ENCODE measurements at regions not wholly inside any gene's neighbourhood (a gene's known extent, or its start where the extent isn't known, plus 50 kb on each side); places are given as distances from the start of the nearest gene placed in this dataset.

DNA sequence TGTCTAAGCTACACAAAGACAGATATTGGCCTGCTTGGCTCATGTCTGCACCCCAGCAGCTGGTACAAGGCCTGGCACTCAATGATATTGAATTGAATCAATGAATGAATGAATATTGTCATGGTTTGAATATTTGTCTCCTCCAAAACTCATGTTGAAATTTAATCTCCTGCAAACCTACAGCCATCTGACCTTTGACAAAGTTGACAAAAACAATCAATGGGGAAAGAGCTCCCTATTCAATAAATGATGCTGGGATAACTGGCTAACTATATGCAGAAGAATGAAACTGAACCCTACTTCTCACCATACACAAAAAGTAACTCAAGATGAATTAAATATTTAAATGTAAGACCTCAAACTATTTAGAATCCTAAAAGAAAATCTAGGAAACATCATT is 144.7 kb downstream of the CYP26A1 start:
- DNase-seq (ENCODE audit: low spot score) = no peak
- Mint-ChIP-seq H3K4me1 (ENCODE audit: unreplicated experiment) (peaks cover 3% of the 10 kb centered on the region), H3K36me3 (ENCODE audit: low read depth, unreplicated experiment) (no peaks in the 10 kb centered on the region), H3K9me3 (ENCODE audit: unreplicated experiment) (no peaks in the 10 kb centered on the region), H3K27ac (ENCODE audit: unreplicated experiment) (no peak overlapping the region), H3K27me3 (ENCODE audit: unreplicated experiment) (no peaks in the 10 kb centered on the region), H3K4me3 (ENCODE audit: unreplicated experiment) (no peak overlapping the region)
- TF ChIP-seq CTCF (IDR thresholded peaks at IDR 0.05; ENCODE audit: unreplicated experiment) = no peak

DNA sequence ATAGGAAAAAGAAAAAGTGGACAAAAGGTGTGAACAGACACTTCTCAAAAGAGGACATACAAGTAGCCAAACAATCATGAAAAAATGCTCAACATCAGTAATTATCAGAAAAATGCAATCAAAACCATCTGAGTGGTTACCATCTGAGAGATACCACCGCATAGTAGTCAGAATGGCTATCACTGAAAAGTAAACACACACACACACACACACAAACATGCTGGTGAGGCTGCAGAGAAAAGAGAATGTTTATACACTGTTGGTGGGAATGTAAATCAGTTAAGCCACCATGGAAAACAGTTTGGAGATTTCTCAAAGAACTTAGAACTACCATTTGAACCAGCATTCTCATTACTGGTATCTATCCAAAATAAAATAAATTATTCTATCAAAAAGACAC is 145.7 kb downstream of the CYP26A1 start:
- Mint-ChIP-seq H3K9me3 (ENCODE audit: unreplicated experiment) (no peaks in the 10 kb centered on the region), H3K36me3 (ENCODE audit: low read depth, unreplicated experiment) (no peaks in the 10 kb centered on the region), H3K4me3 (ENCODE audit: unreplicated experiment) (no peak overlapping the region), H3K4me1 (ENCODE audit: unreplicated experiment) (peaks cover 3% of the 10 kb centered on the region), H3K27me3 (ENCODE audit: unreplicated experiment) (no peaks in the 10 kb centered on the region), H3K27ac (ENCODE audit: unreplicated experiment) (no peak overlapping the region)
- DNase-seq (ENCODE audit: low spot score) = no peak
- TF ChIP-seq CTCF (IDR thresholded peaks at IDR 0.05; ENCODE audit: unreplicated experiment) = no peak

- H3K4me1 Mint-ChIP-seq (ENCODE audit: unreplicated experiment) = no peaks in the 10 kb centered on the region
- no peaks in the 10 kb centered on the region for H3K9me3 Mint-ChIP-seq (ENCODE audit: unreplicated experiment)
- no peak for TF ChIP-seq CTCF (IDR thresholded peaks at IDR 0.05; ENCODE audit: unreplicated experiment)
- no peaks in the 10 kb centered on the region for H3K27me3 Mint-ChIP-seq (ENCODE audit: unreplicated experiment)
- no peaks in the 10 kb centered on the region for H3K36me3 Mint-ChIP-seq (ENCODE audit: low read depth, unreplicated experiment)
- DNase-seq (ENCODE audit: low spot score) = no peak
- no peak overlapping the region for H3K27ac Mint-ChIP-seq (ENCODE audit: unreplicated experiment)
- H3K4me3 Mint-ChIP-seq (ENCODE audit: unreplicated experiment) = no peak overlapping the region
Measured at GRCh38 chr10:93220296-93221170, 146.8 kb downstream of the CYP26A1 start.

DNA sequence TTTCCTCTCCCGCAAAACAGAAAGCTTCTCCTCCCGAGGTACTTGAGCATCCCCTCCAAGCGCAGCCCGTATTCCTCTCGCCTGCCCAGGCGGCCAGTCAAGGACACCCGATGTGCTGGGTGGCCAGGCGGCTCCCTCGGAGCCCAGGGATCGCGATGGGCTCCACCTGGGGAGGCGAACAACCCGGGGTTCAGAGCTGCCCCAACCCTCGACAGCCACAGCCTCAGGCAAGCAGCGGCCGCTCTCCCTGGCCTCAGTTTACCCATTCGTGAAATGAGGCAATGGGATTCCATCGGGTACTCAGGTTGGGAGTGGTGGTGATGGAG is 147.4 kb downstream of the CYP26A1 start:
- Mint-ChIP-seq H3K27me3 (ENCODE audit: unreplicated experiment) (no peaks in the 10 kb centered on the region), H3K36me3 (ENCODE audit: low read depth, unreplicated experiment) (no peaks in the 10 kb centered on the region), H3K27ac (ENCODE audit: unreplicated experiment) (no peak overlapping the region), H3K9me3 (ENCODE audit: unreplicated experiment) (no peaks in the 10 kb centered on the region), H3K4me3 (ENCODE audit: unreplicated experiment) (no peak overlapping the region), H3K4me1 (ENCODE audit: unreplicated experiment) (no peaks in the 10 kb centered on the region)
- no peak for TF ChIP-seq CTCF (IDR thresholded peaks at IDR 0.05; ENCODE audit: unreplicated experiment)
- no peak for DNase-seq (ENCODE audit: low spot score)

- no peak for TF ChIP-seq CTCF (IDR thresholded peaks at IDR 0.05; ENCODE audit: unreplicated experiment)
Measured at GRCh38 chr10:93221521-93221920, 147.8 kb downstream of the CYP26A1 start.

More at GRCh38 chr10:93221521-93221920, 147.8 kb downstream of the CYP26A1 start:
- no peak overlapping the region for H3K27ac Mint-ChIP-seq (ENCODE audit: unreplicated experiment)
- no peaks in the 10 kb centered on the region for H3K4me1 Mint-ChIP-seq (ENCODE audit: unreplicated experiment)
- H3K27me3 Mint-ChIP-seq (ENCODE audit: unreplicated experiment) = no peaks in the 10 kb centered on the region
- DNase-seq (ENCODE audit: low spot score) = no peak
- H3K4me3 Mint-ChIP-seq (ENCODE audit: unreplicated experiment) = no peak overlapping the region
- no peaks in the 10 kb centered on the region for H3K36me3 Mint-ChIP-seq (ENCODE audit: low read depth, unreplicated experiment)
- no peaks in the 10 kb centered on the region for H3K9me3 Mint-ChIP-seq (ENCODE audit: unreplicated experiment)
